Panc1 (cell line): ENCODE measurements at regions not wholly inside any gene's neighbourhood (a gene's known extent, or its start where the extent isn't known, plus 50 kb on each side); places are given as distances from the start of the nearest gene placed in this dataset.

ENCODE experiments used
- ATAC-seq: fragments of 200-7000 bp; cut with Tn5 transposase; 2 replicates; pipeline ENCODE4 v1.9.1; 2020; ENCODE audit warnings: mild to moderate bottlenecking, moderate library complexity
- BruUV-seq: library from RNA; stranded (reverse); fragments of 400-500 nt; replicated peaks from 2 replicates; lab custom pipeline; 2021; lab: Mats Ljungman, UMichigan
- CTCF ChIA-PET: fragments of 300-600 bp; sonication (Branson Sonifier 250); formaldehyde crosslinking; loops from one replicate; lab custom pipeline; 2022; ENCODE audit warnings: antibody characterized with exemption; lab: Charles Lee
- POLR2A ChIA-PET: fragments of 300-600 bp; sonication (Branson Sonifier 250); formaldehyde crosslinking; loops from one replicate; lab custom pipeline; 2022; ENCODE audit warnings: antibody characterized with exemption; lab: Charles Lee
- DNase-seq: peaks from one replicate; pipeline ENCODE4 v3.0.0-alpha.2; 2010; ENCODE audit warnings: low read depth, low spot score
- H3K27ac ChIP-seq: 2 replicates; pipeline ENCODE4 v1.5.1; 2011; ENCODE audit warnings: mild to moderate bottlenecking, low read length, inconsistent platforms
- H3K27me3 ChIP-seq: fragments of 200-500 bp; sonication (Bioruptor generic); 2 replicates; pipeline ENCODE4 v1.6.0; 2014; ENCODE audit warnings: low read length, inconsistent platforms; ENCODE audit not compliant: control insufficient read depth, insufficient read depth
- H3K36me3 ChIP-seq: fragments of 200-500 bp; sonication (Bioruptor generic); 2 replicates; pipeline ENCODE4 v1.5.1; 2014; ENCODE audit warnings: inconsistent platforms, mild to moderate bottlenecking, low read length, moderate library complexity; ENCODE audit not compliant: control insufficient read depth, insufficient read depth
- H3K4me1 ChIP-seq: 2 replicates; pipeline ENCODE4 v1.5.1; 2011; ENCODE audit warnings: inconsistent platforms, mild to moderate bottlenecking, low read length, moderate library complexity; ENCODE audit not compliant: control insufficient read depth, insufficient read depth
- H3K4me3 ChIP-seq, 2 experiments: 2 replicates each; pipeline ENCODE4 v1.5.1; 2011 to 2012; ENCODE audit warnings: low read depth in 2 of 2, low read length in 2 of 2, mild to moderate bottlenecking in 2 of 2, inconsistent platforms in 1 of 2, moderate library complexity in 1 of 2
- H3K9me3 ChIP-seq: fragments of 200-500 bp; sonication (Bioruptor generic); 2 replicates; pipeline ENCODE4 v1.5.1; 2014; ENCODE audit warnings: low read depth, mild to moderate bottlenecking, inconsistent platforms, low read length, moderate library complexity; ENCODE audit not compliant: control insufficient read depth, insufficient read depth
- CTCF ChIP-seq: fragments of 450-650 bp; IDR thresholded peaks from 2 replicates; pipeline ENCODE4 v1.5.1; 2017; ENCODE audit warnings: mild to moderate bottlenecking
- POLR2AphosphoS5 ChIP-seq: IDR thresholded peaks from 2 replicates; pipeline ENCODE4 v1.6.1; 2012; ENCODE audit warnings: mild to moderate bottlenecking, low read depth, low read length, moderate library complexity
- REST ChIP-seq, 2 experiments: IDR thresholded peaks; 2 replicates each; pipeline ENCODE4 v1.6.1; 2011 to 2012; ENCODE audit warnings: low read depth in 2 of 2, control low read depth in 1 of 2, low read length in 1 of 2, mild to moderate bottlenecking in 1 of 2, moderate library complexity in 1 of 2; ENCODE audit not compliant: insufficient read depth in 1 of 2
- SIN3A ChIP-seq: IDR thresholded peaks from 2 replicates; pipeline ENCODE4 v1.6.1; 2012; ENCODE audit warnings: low read depth, mild to moderate bottlenecking, low read length, moderate library complexity, borderline replicate concordance; ENCODE audit not compliant: insufficient read depth
- TCF7L2 ChIP-seq: IDR thresholded peaks from 2 replicates; pipeline ENCODE4 v1.6.1; 2011; ENCODE audit warnings: mild to moderate bottlenecking, low read depth, low read length, inconsistent platforms
- in situ Hi-C: cut with HindIII; loops from 2 replicates; pipeline ENCODE4 v1.10.0; 2016; ENCODE audit warnings: low sequenced_read_pairs, low pct_unique_long_range_greater_than_20kb
- intact Hi-C: fragments of 100-400 bp; cut with micrococcal nuclease; formaldehyde crosslinking; loops from one replicate; pipeline ENCODE4 v1.10.0; 2022; ENCODE audit not compliant: unreplicated experiment

GRCh38 chr5:25716680-25717079 lies 1071.9 kb upstream of the CDH10 start:
- in situ Hi-C loops = no loop called here
- Histone ChIP-seq H3K9me3 (no peaks in the 10 kb centered on the region), H3K36me3 (no peaks in the 10 kb centered on the region), H3K4me1 (no peaks in the 10 kb centered on the region), H3K27me3 (no peaks in the 10 kb centered on the region), H3K4me3 (no peak overlapping the region), H3K27ac (no peak overlapping the region)
- CTCF ChIA-PET = no interaction called here
- TF ChIP-seq TCF7L2 (no peak), SIN3A (no peak), REST (IDR thresholded peaks at IDR 0.05; ENCODE audit: insufficient read depth in 1 of 2, low read depth in 2 of 2, low read length in 1 of 2) (no peak), CTCF (no peak), POLR2AphosphoS5 (no peak)
- BruUV-seq = no TSS peak
- DNase-seq = no peak
- intact Hi-C loops = no loop called here
- POLR2A ChIA-PET = no interaction called here
- ATAC-seq = no peak

- intact Hi-C loops = no loop called here
Measured at GRCh38 chr5:25713259-25713658, 1068.5 kb upstream of the CDH10 start.

More at GRCh38 chr5:25713259-25713658, 1068.5 kb upstream of the CDH10 start:
- no peaks in the 10 kb centered on the region for H3K4me1 ChIP-seq
- DNase-seq = no peak
- no peak for TF ChIP-seq TCF7L2
- TF ChIP-seq SIN3A = no peak
- TF ChIP-seq CTCF = peak; percentile 17; the same call in 1 of the 2 replicates
- TF ChIP-seq REST (IDR thresholded peaks at IDR 0.05; ENCODE audit: insufficient read depth in 1 of 2, low read depth in 2 of 2, low read length in 1 of 2) = no peak
- TF ChIP-seq POLR2AphosphoS5 = no peak
- no peaks in the 10 kb centered on the region; the same call in 1 of the 2 replicates for H3K27me3 ChIP-seq
- in situ Hi-C loops = no loop called here
- ATAC-seq = peak; percentile 72; the same call in 1 of the 2 replicates
- H3K9me3 ChIP-seq = no peaks in the 10 kb centered on the region
- no peak overlapping the region for H3K4me3 ChIP-seq
- CTCF ChIA-PET = no interaction called here
- no TSS peak for BruUV-seq
- no peak overlapping the region for H3K27ac ChIP-seq
- POLR2A ChIA-PET = no interaction called here
- H3K36me3 ChIP-seq = no peaks in the 10 kb centered on the region
